MM.1S (cell line): ENCODE measurements at regions not wholly inside any gene's neighbourhood (a gene's known extent, or its start where the extent isn't known, plus 50 kb on each side); places are given as distances from the start of the nearest gene placed in this dataset.

Experiments used
- CTCF ChIP-seq: fragments of 300-600 bp; sonication (generic); IDR thresholded peaks from 2 replicates; pipeline ENCODE4 v1.5.1; 2016; ENCODE audit warnings: antibody characterized with exemption, low read length, mixed read lengths
- EZH2 ChIP-seq: fragments of 300-600 bp; sonication (generic); optimal IDR thresholded peaks from 2 replicates; pipeline ENCODE3; 2017; ENCODE audit warnings: low read depth, mild to moderate bottlenecking, antibody characterized with exemption, low read length, mixed read lengths

- TF ChIP-seq CTCF (no peak), EZH2 (no peak)
Measured at GRCh38 chr10:111916011-111916410, 267.6 kb downstream of the GPAM start.
